BE2C (cell line): ENCODE measurements at regions not wholly inside any gene's neighbourhood (a gene's known extent, or its start where the extent isn't known, plus 50 kb on each side); places are given as distances from the start of the nearest gene placed in this dataset.

Source experiments
- DNase-seq: peaks from one replicate; pipeline ENCODE4 v3.0.0-alpha.2; 2020
- H3K27me3 ChIP-seq: fragments of 250-450 bp; sonication (Bioruptor Pico); 2 replicates; pipeline ENCODE4 v1.5.1; 2020; ENCODE audit warnings: mild to moderate bottlenecking
- H3K36me3 ChIP-seq: fragments of 250-450 bp; sonication (Bioruptor Pico); 2 replicates; pipeline ENCODE4 v1.5.1; 2020; ENCODE audit warnings: mild to moderate bottlenecking
- H3K4me1 ChIP-seq: fragments of 250-450 bp; sonication (Bioruptor Pico); 2 replicates; pipeline ENCODE4 v1.5.1; 2020
- H3K4me3 ChIP-seq: 2 replicates; pipeline ENCODE4 v1.5.1; 2011; ENCODE audit warnings: low read depth, low read length
- H3K9me3 ChIP-seq: fragments of 250-450 bp; sonication (Bioruptor Pico); 2 replicates; pipeline ENCODE4 v1.5.1; 2020
- TF ChIP-seq, protein P1 (sequence below): IDR thresholded peaks from 2 replicates; pipeline ENCODE4 v1.5.1; 2012; ENCODE audit warnings: mild to moderate bottlenecking, low read depth, low read length

DNA sequence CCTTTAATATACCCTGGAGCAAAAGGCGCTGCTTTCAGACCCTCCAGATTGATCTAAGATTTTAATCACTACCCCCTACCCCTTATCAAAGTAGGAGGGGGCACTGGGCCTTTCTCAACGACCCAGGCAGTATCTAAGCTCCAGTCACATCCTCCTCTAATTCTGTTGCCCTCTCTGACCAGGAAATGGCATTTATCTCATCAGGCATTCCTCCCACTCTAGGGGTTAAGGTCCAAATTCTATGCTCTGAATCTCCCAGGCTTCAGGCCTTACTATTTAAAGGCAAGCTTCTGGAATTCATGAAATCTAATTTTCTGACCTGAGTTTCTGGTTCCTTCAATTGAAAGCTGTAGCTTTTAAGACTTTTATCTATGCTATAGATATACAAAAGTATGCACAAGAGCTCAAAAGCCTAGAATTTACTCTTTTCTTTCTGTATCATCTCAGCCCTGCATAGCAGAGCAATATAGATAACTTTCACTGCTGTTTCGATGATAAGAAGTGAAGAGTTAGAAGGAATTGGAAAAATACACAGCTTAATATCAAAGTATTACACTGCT lies 622.9 kb downstream of the RPS29 start:
- Histone ChIP-seq H3K9me3 (no peaks in the 10 kb centered on the region), H3K4me1 (no peaks in the 10 kb centered on the region), H3K36me3 (no peaks in the 10 kb centered on the region), H3K4me3 (no peak overlapping the region), H3K27me3 (no peaks in the 10 kb centered on the region)
- no peak for DNase-seq
- TF ChIP-seq, protein P1, sequence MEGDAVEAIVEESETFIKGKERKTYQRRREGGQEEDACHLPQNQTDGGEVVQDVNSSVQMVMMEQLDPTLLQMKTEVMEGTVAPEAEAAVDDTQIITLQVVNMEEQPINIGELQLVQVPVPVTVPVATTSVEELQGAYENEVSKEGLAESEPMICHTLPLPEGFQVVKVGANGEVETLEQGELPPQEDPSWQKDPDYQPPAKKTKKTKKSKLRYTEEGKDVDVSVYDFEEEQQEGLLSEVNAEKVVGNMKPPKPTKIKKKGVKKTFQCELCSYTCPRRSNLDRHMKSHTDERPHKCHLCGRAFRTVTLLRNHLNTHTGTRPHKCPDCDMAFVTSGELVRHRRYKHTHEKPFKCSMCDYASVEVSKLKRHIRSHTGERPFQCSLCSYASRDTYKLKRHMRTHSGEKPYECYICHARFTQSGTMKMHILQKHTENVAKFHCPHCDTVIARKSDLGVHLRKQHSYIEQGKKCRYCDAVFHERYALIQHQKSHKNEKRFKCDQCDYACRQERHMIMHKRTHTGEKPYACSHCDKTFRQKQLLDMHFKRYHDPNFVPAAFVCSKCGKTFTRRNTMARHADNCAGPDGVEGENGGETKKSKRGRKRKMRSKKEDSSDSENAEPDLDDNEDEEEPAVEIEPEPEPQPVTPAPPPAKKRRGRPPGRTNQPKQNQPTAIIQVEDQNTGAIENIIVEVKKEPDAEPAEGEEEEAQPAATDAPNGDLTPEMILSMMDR = no peak

DNA sequence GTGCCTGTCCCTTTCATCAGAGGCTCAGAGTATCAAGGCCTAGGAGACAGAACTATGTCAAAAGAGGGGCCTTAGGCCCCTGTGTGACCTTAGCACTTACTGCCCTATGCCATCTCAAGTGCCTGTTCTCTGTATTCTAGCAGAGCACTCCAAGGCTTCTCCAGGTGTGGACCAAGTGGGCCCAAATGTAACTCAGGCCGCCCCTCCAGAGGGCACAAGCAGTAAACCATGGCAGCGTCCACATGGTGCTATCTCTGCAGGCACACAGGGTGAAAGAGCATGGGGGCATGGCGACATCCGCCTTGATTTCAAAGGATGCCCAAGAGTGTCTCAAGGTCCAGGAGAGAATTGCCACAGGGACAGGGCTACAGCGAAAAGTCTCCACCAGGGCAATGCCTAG lies 628.7 kb downstream of the RPS29 start:
- H3K27me3 ChIP-seq = no peaks in the 10 kb centered on the region
- TF ChIP-seq, protein P1 = no peak
- no peaks in the 10 kb centered on the region for H3K9me3 ChIP-seq
- H3K4me1 ChIP-seq = no peaks in the 10 kb centered on the region
- DNase-seq = no peak
- no peaks in the 10 kb centered on the region for H3K36me3 ChIP-seq
- H3K4me3 ChIP-seq = no peak overlapping the region

DNA sequence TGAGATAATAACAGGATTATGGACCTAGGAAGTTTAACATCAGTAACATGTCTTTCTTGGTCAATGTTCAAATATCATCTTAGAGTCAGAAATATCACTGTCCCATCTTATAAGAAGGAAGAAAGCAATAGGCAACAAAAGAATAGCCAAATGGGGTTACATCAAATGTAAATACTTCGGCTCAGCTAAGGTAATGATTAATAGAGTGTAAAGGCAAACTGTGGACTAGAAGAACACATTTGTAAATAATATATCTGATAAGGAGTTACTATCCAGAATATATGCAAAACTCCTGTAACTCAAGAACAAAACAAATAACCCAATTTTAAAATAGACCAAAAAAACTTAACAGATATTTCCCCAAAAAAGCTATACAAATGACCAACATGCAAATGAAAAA lies 630.3 kb downstream of the RPS29 start:
- Histone ChIP-seq H3K4me1 (no peaks in the 10 kb centered on the region), H3K36me3 (no peaks in the 10 kb centered on the region), H3K4me3 (no peak overlapping the region), H3K9me3 (no peaks in the 10 kb centered on the region), H3K27me3 (no peaks in the 10 kb centered on the region)
- no peak for DNase-seq
- TF ChIP-seq, protein P1 = no peak

DNA sequence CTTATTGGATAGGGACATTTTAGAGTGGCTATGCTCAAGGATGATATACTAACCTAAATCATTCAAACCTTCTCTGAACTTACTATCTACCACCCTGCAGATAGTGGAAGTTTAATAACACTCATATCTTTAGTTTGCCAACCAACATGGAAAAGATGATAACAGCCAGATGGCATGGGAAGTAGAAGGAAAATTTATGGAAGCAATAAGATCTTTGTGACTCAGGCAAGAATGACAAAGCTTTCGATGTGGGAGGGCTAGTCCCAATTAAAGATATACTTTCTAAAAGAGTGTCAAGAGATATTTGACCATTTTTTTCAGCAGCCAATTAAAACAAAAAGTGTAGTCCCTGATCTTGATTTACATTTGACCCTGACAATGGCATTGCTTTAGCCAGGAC lies 631.7 kb downstream of the RPS29 start:
- Histone ChIP-seq H3K4me1 (no peaks in the 10 kb centered on the region), H3K9me3 (no peaks in the 10 kb centered on the region), H3K27me3 (no peaks in the 10 kb centered on the region), H3K36me3 (no peaks in the 10 kb centered on the region), H3K4me3 (no peak overlapping the region)
- TF ChIP-seq, protein P1 = no peak
- DNase-seq = no peak

DNA sequence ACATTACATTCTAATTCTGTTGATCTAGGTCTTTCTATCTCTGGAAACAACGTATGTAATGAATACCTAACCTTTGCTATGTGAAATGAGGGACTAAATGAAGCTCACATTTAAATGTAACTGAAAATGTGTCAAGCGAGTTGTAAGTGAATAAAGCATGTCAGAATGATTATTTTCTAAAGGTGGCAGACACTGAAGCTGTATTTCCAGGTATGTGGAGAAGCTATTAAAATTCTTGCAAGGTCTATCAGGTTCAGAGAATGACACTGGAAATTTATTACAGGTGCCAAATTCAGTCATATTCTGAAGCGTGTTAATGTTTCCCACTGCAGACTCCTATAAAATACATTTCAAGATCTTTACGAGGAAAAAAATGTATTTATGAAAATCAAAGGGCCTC lies 641.4 kb downstream of the RPS29 start:
- no peak for DNase-seq
- TF ChIP-seq, protein P1 = no peak
- no peaks in the 10 kb centered on the region for H3K36me3 ChIP-seq
- H3K4me3 ChIP-seq = no peak overlapping the region
- H3K27me3 ChIP-seq = no peaks in the 10 kb centered on the region
- H3K9me3 ChIP-seq = no peaks in the 10 kb centered on the region
- H3K4me1 ChIP-seq = no peaks in the 10 kb centered on the region

DNA sequence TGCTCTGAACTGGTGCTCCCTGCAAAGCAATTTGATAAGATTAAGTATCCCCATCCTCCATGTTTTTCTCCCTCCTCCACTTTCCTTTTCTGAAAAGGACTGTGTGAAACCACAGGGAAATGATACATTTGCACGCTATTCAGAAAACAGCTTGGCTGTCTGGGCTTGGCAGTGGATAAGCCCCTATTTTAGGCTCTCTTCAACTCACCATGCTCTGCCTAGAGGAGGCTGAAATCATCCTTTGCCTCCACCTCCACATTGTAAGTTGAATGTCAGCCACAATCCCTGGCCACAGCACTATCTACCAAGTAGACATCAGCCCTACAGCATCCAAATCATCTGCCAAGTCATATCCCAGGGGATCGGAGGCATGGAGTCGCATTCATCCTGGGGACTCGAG lies 642.3 kb downstream of the RPS29 start:
- Histone ChIP-seq H3K4me1 (no peaks in the 10 kb centered on the region), H3K36me3 (no peaks in the 10 kb centered on the region), H3K4me3 (no peak overlapping the region), H3K9me3 (no peaks in the 10 kb centered on the region), H3K27me3 (no peaks in the 10 kb centered on the region)
- DNase-seq = no peak
- TF ChIP-seq, protein P1 = no peak
